Activated naive CD4-positive, alpha-beta T cell treated with anti-CD3 and anti-CD28 coated beads, Interleukin-2, amount 10 ng/mL, durations not matched to agents 7 days and 5 days (primary cell): ENCODE measurements at regions not wholly inside any gene's neighbourhood (a gene's known extent, or its start where the extent isn't known, plus 50 kb on each side); places are given as distances from the start of the nearest gene placed in this dataset.

Experiments used
- CTCF ChIA-PET: fragments of 350-600 bp; sonication (Branson Sonifier 250); formaldehyde crosslinking; loops from one replicate; lab custom pipeline; 2021; ENCODE audit warnings: antibody characterized with exemption; lab: Charles Lee
- DNase-seq: peaks from one replicate; pipeline ENCODE4 v3.0.0-alpha.2; 2020
- H3K27ac Mint-ChIP-seq: one replicate; pipeline ENCODE4 v1.8.0; 2021; ENCODE audit warnings: mild to moderate bottlenecking, moderate library complexity, mixed read lengths
- H3K27me3 Mint-ChIP-seq: one replicate; pipeline ENCODE4 v1.8.0; 2021; ENCODE audit warnings: mild to moderate bottlenecking, mixed read lengths
- H3K36me3 Mint-ChIP-seq: one replicate; pipeline ENCODE4 v1.8.0; 2021; ENCODE audit warnings: mixed read lengths
- H3K4me1 Mint-ChIP-seq: one replicate; pipeline ENCODE4 v1.8.0; 2021; ENCODE audit warnings: mixed read lengths
- H3K4me3 Mint-ChIP-seq: one replicate; pipeline ENCODE4 v1.8.0; 2021; ENCODE audit warnings: mild to moderate bottlenecking, moderate library complexity, mixed read lengths
- H3K9me3 Mint-ChIP-seq: one replicate; pipeline ENCODE4 v1.8.0; 2021; ENCODE audit warnings: mixed read lengths

GRCh38 chr2:137802038-137802437 is 162.2 kb upstream of the HNMT start:
- peaks cover 16% of the 10 kb centered on the region for H3K9me3 Mint-ChIP-seq
- H3K4me1 Mint-ChIP-seq, result no peaks in the 10 kb centered on the region
- CTCF ChIA-PET, result no interaction called here
- no peaks in the 10 kb centered on the region for H3K27me3 Mint-ChIP-seq
- no peak for DNase-seq
- H3K4me3 Mint-ChIP-seq, result no peak overlapping the region
- no peak overlapping the region for H3K27ac Mint-ChIP-seq
- H3K36me3 Mint-ChIP-seq, result no peaks in the 10 kb centered on the region

DNA sequence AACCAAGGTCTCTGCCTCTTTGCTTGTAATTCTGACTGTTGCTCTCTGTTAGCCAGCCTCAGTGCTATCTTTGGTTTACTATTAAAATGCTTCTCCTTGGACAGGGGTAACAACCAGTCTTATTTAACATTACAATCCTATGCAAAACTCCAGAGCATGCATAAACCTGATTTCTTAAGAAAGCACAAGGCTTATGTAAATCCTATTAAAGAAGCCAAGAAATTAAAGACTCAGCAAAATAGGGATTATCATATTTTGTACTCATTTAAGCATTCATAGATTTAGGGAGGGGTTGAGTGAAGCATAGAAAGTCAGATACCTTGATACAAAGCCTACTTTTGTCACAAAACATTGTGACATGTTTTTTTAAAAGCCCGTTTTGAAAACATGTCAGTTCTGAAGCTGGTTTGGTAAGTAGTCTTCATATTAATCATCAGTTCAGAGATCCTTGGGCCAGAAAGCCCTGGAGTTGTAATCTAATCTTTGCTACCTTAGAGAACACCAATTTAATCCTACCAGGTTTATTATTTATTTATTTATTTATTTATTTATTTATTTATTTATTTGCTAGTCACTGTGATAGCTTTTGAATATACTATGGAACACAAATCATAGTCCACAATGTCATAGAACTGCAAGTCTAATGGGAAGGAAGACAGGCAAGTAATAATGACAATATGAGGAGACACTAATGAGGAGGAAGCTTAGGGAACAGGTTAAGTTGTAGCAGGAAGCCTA is 158.0 kb upstream of the HNMT start:
- H3K36me3 Mint-ChIP-seq, result no peaks in the 10 kb centered on the region
- CTCF ChIA-PET, result no interaction called here
- H3K9me3 Mint-ChIP-seq, result peaks cover 14% of the 10 kb centered on the region
- no peak for DNase-seq
- no peaks in the 10 kb centered on the region for H3K4me1 Mint-ChIP-seq
- no peak overlapping the region for H3K27ac Mint-ChIP-seq
- no peak overlapping the region for H3K4me3 Mint-ChIP-seq
- H3K27me3 Mint-ChIP-seq, result no peaks in the 10 kb centered on the region

DNA sequence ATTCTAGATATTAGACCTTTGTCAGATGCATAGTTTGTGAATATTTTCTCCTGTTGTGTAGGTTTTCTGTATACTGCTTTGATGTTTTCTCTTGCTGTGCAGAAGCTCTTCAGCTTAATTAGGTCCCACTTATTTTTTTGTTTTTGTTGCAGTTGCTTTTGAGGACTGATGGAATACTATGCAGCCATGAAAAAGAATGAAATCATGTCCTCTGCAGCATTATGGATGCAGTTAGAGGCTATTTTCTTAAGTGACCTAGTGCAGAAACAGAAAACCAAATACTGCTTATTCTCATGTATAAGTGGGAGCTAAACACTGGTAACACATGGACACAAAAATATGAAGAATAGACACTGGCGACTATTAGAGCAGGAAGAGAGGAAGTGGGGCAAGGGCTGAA is 155.0 kb upstream of the HNMT start:
- CTCF ChIA-PET, result no interaction called here

DNA sequence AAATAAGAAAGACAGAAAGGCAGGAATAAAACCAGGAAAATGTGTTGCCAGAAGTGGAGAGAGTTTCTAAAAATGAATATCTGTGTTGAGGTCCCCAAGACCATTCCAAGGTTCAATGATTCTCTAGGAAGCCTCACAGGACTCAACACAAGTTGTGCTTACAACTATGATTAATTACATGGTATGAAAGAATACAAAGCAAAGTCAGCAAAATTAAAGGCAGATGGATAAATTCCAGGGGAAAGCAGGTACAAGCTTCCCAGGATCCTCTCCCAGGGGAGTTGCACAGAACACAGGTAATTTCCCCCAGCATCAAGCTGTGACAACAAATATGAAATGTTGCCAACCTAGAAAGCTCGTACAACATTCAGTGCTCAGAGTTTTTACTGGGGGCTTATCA is 154.4 kb upstream of the HNMT start:
- H3K9me3 Mint-ChIP-seq, result peaks cover 4% of the 10 kb centered on the region
- no peak overlapping the region for H3K4me3 Mint-ChIP-seq
- H3K36me3 Mint-ChIP-seq, result no peaks in the 10 kb centered on the region
- H3K27ac Mint-ChIP-seq, result no peak overlapping the region
- CTCF ChIA-PET, result no interaction called here
- no peaks in the 10 kb centered on the region for H3K27me3 Mint-ChIP-seq
- no peak for DNase-seq
- no peaks in the 10 kb centered on the region for H3K4me1 Mint-ChIP-seq

More for the DNA sequence above, 155.0 kb upstream of the HNMT start:
- H3K9me3 Mint-ChIP-seq, result peaks cover 4% of the 10 kb centered on the region
- H3K4me1 Mint-ChIP-seq, result no peaks in the 10 kb centered on the region
- DNase-seq, result no peak
- H3K27ac Mint-ChIP-seq, result no peak overlapping the region
- no peaks in the 10 kb centered on the region for H3K36me3 Mint-ChIP-seq
- no peaks in the 10 kb centered on the region for H3K27me3 Mint-ChIP-seq
- H3K4me3 Mint-ChIP-seq, result no peak overlapping the region

- H3K9me3 Mint-ChIP-seq, result peaks cover 4% of the 10 kb centered on the region
- H3K27me3 Mint-ChIP-seq, result no peaks in the 10 kb centered on the region
- H3K4me1 Mint-ChIP-seq, result no peaks in the 10 kb centered on the region
- CTCF ChIA-PET, result no interaction called here
- no peak overlapping the region for H3K27ac Mint-ChIP-seq
- H3K36me3 Mint-ChIP-seq, result no peaks in the 10 kb centered on the region
- DNase-seq, result no peak
- H3K4me3 Mint-ChIP-seq, result no peak overlapping the region
Observed at GRCh38 chr2:137812517-137812916, 151.8 kb upstream of the HNMT start.

DNA sequence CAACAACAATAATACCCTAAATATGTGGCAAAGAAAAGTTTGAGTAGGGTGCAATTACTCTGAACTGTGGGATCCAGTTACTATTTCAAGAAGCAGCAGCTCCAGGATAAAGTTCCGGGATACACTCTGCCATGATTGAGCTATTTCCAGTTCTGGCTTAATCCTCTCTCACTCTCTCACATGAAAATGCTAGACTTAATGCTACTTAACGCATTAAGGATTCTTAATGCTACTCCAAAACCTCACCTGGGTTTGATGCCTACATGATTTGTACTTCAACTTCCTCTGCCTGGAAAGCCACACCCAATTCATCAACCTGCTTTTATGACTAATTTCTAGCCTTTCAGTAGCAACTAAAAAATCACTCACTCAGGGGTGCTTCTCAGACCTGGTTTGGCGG is 151.1 kb upstream of the HNMT start:
- H3K4me3 Mint-ChIP-seq, result no peak overlapping the region
- H3K36me3 Mint-ChIP-seq, result no peaks in the 10 kb centered on the region
- no peaks in the 10 kb centered on the region for H3K4me1 Mint-ChIP-seq
- no peaks in the 10 kb centered on the region for H3K27me3 Mint-ChIP-seq
- H3K9me3 Mint-ChIP-seq, result peaks cover 4% of the 10 kb centered on the region
- CTCF ChIA-PET, result no interaction called here
- no peak overlapping the region for H3K27ac Mint-ChIP-seq
- no peak for DNase-seq

GRCh38 chr2:137817058-137817457 is 147.2 kb upstream of the HNMT start:
- no peak for DNase-seq
- Mint-ChIP-seq H3K27me3 (no peaks in the 10 kb centered on the region), H3K4me1 (no peaks in the 10 kb centered on the region), H3K4me3 (no peak overlapping the region), H3K27ac (no peak overlapping the region), H3K9me3 (no peaks in the 10 kb centered on the region), H3K36me3 (no peaks in the 10 kb centered on the region)
- CTCF ChIA-PET, result interaction anchor here (0.6 kb wide), 1 partner anchor 557 kb away, joined by 4 read pairs; no protein-coding TSS in a partner anchor

DNA sequence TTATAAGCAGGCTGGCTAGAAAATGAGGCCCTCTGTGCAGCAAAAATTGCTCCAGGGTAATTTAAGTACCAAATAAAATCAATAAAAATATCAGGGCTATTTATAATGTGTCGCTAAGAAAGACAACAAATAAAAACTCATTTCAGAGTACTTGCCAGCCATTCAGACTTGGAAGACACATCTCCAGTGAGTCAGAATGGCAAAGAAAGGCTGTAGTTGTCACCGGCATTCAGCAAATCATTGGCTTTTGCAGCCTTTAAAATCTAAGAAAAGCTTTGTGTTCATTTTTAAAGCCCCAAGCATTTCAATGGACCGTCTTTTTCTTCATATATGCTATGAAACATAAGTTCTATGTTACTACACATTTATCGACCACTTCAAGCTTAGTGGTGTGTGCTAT is 141.1 kb upstream of the HNMT start:
- Mint-ChIP-seq H3K4me1 (no peaks in the 10 kb centered on the region), H3K27ac (no peak overlapping the region), H3K27me3 (no peaks in the 10 kb centered on the region), H3K9me3 (no peaks in the 10 kb centered on the region), H3K4me3 (no peak overlapping the region), H3K36me3 (no peaks in the 10 kb centered on the region)
- CTCF ChIA-PET, result no interaction called here
- no peak for DNase-seq

DNA sequence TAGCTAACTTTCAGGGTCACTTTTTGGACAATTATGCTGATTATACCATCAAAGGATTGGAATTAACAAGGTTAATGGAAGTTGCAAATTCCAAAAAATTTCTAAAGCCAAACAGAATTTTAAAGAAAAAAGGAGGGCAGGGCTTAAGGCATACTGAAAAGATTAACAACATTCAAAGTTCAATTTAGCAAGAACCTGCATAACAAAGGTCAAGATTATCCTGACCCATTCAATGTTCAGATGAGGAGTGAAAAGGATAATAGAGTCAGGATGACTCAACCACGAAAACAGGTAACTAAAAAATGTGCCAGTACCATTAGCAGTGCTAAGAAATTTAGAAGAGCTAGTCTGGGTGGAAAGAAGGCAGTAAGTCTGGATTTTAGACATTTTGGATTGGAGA is 139.8 kb upstream of the HNMT start:
- no peak overlapping the region for H3K4me3 Mint-ChIP-seq
- H3K9me3 Mint-ChIP-seq, result no peaks in the 10 kb centered on the region
- CTCF ChIA-PET, result interaction anchor here (1.2 kb wide), 1 partner anchor 10 kb away, joined by 3 read pairs; no protein-coding TSS in a partner anchor
- DNase-seq, result no peak
- no peaks in the 10 kb centered on the region for H3K36me3 Mint-ChIP-seq
- no peaks in the 10 kb centered on the region for H3K4me1 Mint-ChIP-seq
- H3K27ac Mint-ChIP-seq, result no peak overlapping the region
- H3K27me3 Mint-ChIP-seq, result no peaks in the 10 kb centered on the region

- DNase-seq, result no peak
- CTCF ChIA-PET, result interaction anchor here (3.6 kb wide), 1 partner anchor 12 kb away, joined by 14 read pairs; no protein-coding TSS in a partner anchor
- H3K4me1 Mint-ChIP-seq, result no peaks in the 10 kb centered on the region
Observed at GRCh38 chr2:137826373-137827372, 137.6 kb upstream of the HNMT start.

DNA sequence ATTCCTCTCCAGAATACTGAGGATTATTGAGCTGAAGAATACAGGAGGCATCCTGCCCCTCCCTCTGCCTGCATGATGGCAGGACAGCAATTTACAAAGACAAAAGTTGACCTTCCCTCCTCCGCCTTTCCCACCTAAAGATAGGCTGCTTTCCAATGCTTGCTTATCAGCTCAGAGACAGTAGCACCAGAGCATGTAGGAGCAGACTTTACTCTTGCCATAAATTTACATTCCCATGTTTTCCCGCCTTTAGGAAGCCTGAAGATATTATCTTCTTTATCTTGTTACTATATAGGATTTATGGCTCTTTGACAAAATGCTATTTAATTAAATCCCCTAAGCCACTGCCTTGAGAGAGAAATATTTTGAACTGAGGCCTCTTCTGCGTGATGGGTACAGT is 135.6 kb upstream of the HNMT start:
- Mint-ChIP-seq H3K4me1 (no peaks in the 10 kb centered on the region), H3K27ac (no peak overlapping the region), H3K9me3 (no peaks in the 10 kb centered on the region), H3K4me3 (no peak overlapping the region), H3K27me3 (no peaks in the 10 kb centered on the region), H3K36me3 (no peaks in the 10 kb centered on the region)
- no peak for DNase-seq
- CTCF ChIA-PET, result interaction anchor here (3.6 kb wide), 1 partner anchor 10 kb away, joined by 14 read pairs; no protein-coding TSS in a partner anchor

More at GRCh38 chr2:137826373-137827372, 137.6 kb upstream of the HNMT start:
- no peaks in the 10 kb centered on the region for H3K36me3 Mint-ChIP-seq
- H3K27me3 Mint-ChIP-seq, result no peaks in the 10 kb centered on the region
- no peak overlapping the region for H3K4me3 Mint-ChIP-seq
- no peak overlapping the region for H3K27ac Mint-ChIP-seq
- H3K9me3 Mint-ChIP-seq, result no peaks in the 10 kb centered on the region

- H3K27me3 Mint-ChIP-seq, result no peaks in the 10 kb centered on the region
- H3K9me3 Mint-ChIP-seq, result no peaks in the 10 kb centered on the region
- no peaks in the 10 kb centered on the region for H3K4me1 Mint-ChIP-seq
- no peak for DNase-seq
- CTCF ChIA-PET, result interaction anchor here (3.6 kb wide), 1 partner anchor 9 kb away, joined by 14 read pairs; no protein-coding TSS in a partner anchor
- no peaks in the 10 kb centered on the region for H3K36me3 Mint-ChIP-seq
- no peak overlapping the region for H3K27ac Mint-ChIP-seq
- no peak overlapping the region for H3K4me3 Mint-ChIP-seq
Observed at GRCh38 chr2:137829251-137829650, 135.0 kb upstream of the HNMT start.

DNA sequence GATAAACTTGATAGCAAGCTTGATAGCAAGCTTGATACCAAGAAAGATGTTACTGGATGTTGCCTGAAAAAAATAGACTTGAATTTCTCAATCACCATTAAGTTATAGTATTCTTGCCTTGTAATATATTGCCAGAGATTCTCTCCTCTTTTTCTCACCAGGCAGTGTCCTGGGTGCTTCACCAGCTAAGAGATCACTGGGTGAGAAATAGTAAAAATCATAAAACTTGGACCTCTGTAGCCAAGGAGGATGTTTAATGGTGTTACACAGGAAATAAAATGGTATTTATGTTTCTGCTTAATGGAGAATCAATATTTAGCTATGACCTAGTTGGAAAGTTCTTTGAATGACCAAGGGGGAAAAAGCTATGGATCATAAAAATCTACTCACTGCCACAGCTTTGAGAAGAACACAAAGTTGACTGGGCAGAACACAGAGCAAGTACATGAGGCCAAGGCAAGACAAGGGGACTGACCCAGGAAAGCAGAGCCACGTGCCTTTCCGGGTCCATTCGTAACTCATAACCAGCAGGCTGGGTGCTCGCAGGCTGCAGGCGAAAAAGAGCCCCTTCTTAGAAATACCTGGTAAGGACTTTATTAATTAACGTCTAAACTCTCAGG is 129.4 kb upstream of the HNMT start:
- no peaks in the 10 kb centered on the region for H3K36me3 Mint-ChIP-seq
- peaks cover 4% of the 10 kb centered on the region for H3K27me3 Mint-ChIP-seq
- H3K27ac Mint-ChIP-seq, result no peak overlapping the region
- no peak overlapping the region for H3K4me3 Mint-ChIP-seq
- no peaks in the 10 kb centered on the region for H3K9me3 Mint-ChIP-seq
- CTCF ChIA-PET, result interaction anchor here (1.0 to 1.2 kb wide), 3 partner anchors 10 to 368 kb away, joined by 3 to 6 read pairs (median 3); no protein-coding TSS in a partner anchor
- no peak for DNase-seq
- no peaks in the 10 kb centered on the region for H3K4me1 Mint-ChIP-seq

GRCh38 chr2:137836671-137837070 is 127.6 kb upstream of the HNMT start:
- no peak for DNase-seq
- CTCF ChIA-PET, result interaction anchor here (2.6 to 3.8 kb wide), 2 partner anchors 11 to 1413 kb away, joined by 8 to 13 read pairs; no protein-coding TSS in a partner anchor
- H3K27me3 Mint-ChIP-seq, result peaks cover 4% of the 10 kb centered on the region

More at GRCh38 chr2:137836671-137837070, 127.6 kb upstream of the HNMT start:
- H3K4me3 Mint-ChIP-seq, result no peak overlapping the region
- H3K4me1 Mint-ChIP-seq, result no peaks in the 10 kb centered on the region
- no peaks in the 10 kb centered on the region for H3K36me3 Mint-ChIP-seq
- H3K9me3 Mint-ChIP-seq, result no peaks in the 10 kb centered on the region
- H3K27ac Mint-ChIP-seq, result no peak overlapping the region
